Upper lobe of left lung (tissue), 4 donors: ENCODE measurements at regions not wholly inside any gene's neighbourhood (a gene's known extent, or its start where the extent isn't known, plus 50 kb on each side); places are given as distances from the start of the nearest gene placed in this dataset.

ENCODE experiments used
- CTCF ChIP-seq, 6 experiments: fragments of 450-650 bp in 4 of 6; fragments of 200-600 bp in 2 of 6; sonication (generic) in 2 of 6; IDR thresholded peaks; one replicate each; pipeline ENCODE4 v1.5.1; 2016 to 2019; ENCODE audit warnings: antibody characterized with exemption in 6 of 6
- EP300 ChIP-seq, 4 donors: sonication (generic); formaldehyde crosslinking; IDR thresholded peaks; one replicate each; pipeline ENCODE4 v1.5.1; 2017; ENCODE audit warnings: antibody characterized with exemption in 4 of 4, control low read depth in 2 of 4
- POLR2A ChIP-seq, 4 donors: fragments of 450-650 bp; IDR thresholded peaks; one replicate each; pipeline ENCODE4 v1.5.1; 2016 to 2017; ENCODE audit warnings: antibody characterized with exemption in 4 of 4, mild to moderate bottlenecking in 2 of 4
- POLR2AphosphoS5 ChIP-seq, 2 donors: sonication (generic); formaldehyde crosslinking; IDR thresholded peaks; one replicate each; pipeline ENCODE4 v1.5.1; 2017; ENCODE audit warnings: antibody characterized with exemption in 2 of 2

GRCh38 chr10:60595852-60596251 lies 182.4 kb upstream of the CDK1 start:
- TF ChIP-seq CTCF (IDR thresholded peaks at IDR 0.05) (no peak), POLR2A (IDR thresholded peaks at IDR 0.05) (no peak), EP300 (IDR thresholded peaks at IDR 0.05) (no peak), POLR2AphosphoS5 (IDR thresholded peaks at IDR 0.05) (no peak)
